ENCODE measurements at regions not wholly inside any gene's neighbourhood (a gene's known extent, or its start where the extent isn't known, plus 50 kb on each side); places are given as distances from the start of the nearest gene placed in this dataset.

DNA sequence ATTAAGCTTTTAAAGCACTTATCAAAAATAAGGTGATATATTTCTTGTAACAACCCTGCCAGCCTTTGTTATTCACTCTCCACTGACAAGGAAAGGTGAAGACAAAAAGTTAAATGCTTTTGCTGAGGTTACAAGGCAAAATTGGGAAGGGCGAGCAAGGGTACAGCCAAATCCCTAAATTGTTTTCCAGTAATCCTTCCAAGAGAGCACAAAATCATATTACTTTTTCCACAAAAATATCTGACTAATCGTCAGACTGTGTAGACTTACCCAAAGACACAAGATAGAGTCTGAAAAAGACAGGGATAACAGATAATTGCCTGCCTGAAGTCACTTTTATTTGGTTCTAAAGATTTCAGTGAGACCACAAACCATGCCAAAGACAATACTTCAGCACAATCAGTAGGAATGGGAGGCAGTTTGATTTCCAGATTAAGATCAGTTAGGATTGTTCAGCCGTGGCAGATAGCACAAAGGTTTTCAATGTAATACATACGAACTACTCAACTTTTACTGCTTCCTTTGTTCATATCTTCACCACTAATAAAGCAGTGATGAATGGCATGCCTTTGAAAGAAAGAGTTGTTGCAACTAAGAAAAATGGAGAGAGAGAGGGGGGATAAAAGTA, 383.8 kb upstream of the TUSC1 start:
- DNase-seq (ENCODE audit: low read depth) = no peak

DNA sequence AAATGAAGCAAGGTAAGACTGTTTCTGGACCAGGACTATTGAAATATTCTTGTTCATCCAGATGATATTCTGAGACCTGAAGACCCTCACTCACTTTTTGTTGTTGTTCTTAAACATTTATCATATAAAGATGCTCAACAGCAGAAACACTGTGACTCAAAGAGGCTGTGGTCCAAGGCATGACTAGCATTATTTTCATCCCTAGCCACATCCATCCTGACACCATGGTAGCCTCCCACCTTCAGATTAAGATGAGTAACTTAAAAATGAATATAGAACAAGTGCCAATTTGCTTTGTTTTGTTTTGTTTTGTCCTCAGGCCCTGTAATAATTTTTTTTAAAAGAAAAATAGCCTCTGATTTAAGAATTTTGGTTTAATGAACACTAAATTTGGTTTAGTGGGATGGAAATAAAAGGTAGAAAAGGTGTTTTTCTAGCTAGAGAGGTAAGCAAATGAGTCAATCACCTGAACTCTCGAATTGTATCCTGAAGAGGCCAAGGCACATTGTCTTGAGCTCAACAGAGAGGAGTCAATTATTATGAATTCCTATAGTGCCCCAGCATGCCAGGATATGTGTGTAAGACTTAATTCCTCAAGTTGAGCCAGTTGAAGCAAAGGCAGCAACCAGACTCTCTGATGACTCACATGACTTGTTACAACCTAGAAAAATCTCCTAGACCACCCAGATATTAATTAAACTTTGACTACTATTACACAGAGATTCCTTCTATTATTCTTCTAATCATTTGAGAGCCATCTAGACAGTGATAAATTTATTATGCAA, 380.1 kb upstream of the TUSC1 start:
- DNase-seq (ENCODE audit: low read depth) = no peak

- DNase-seq (ENCODE audit: low read depth) = peak; percentile 3
Measured at GRCh38 chr9:26057050-26057449, 378.8 kb upstream of the TUSC1 start.

- peak; percentile 2 for DNase-seq (ENCODE audit: low read depth)
Measured at GRCh38 chr9:26054600-26055520, 376.6 kb upstream of the TUSC1 start.

DNA sequence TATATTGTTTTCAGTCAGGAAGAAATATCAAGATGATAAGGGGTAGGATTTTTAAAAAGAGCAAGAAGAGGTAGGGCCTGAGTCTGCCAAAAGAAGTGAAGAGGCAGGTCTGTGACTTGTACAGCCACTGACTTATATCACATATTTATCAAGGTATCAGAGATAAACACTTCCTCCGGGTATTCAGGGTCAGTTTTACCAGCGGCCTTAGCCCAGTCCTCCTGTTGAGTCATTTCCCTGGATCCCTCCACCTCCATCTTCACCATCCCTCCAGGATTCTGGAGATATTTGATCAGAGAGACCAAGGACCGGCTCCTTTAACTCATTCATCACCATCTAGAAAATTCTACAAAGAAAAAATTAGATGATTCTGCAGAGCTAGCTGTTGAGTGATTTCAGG, 375.7 kb upstream of the TUSC1 start:
- no peak for DNase-seq (ENCODE audit: low read depth)

GRCh38 chr9:26043431-26043830, 365.2 kb upstream of the TUSC1 start:
- DNase-seq (ENCODE audit: low read depth) = peak; percentile 42

DNA sequence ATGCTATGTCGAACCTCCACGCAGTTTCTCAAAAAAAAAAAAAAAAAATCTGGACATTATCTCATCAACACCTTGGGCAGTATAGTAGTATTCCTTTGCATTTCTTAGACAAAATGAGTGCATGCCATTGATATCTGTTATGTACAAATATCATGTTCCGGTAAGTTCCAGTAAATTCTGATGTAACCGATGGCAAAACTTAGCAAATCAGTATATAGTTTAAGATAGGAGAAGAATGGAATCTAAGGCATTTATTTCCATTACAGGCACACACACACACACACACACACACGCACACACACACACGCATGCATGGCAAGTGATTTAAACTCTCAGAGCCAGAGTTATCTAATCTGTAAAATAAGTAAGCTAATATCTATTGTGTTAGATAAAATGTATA, 356.5 kb upstream of the TUSC1 start:
- no peak for DNase-seq (ENCODE audit: low read depth)

GRCh38 chr9:26033336-26033735, 355.1 kb upstream of the TUSC1 start:
- DNase-seq (ENCODE audit: low read depth) = no peak

DNA sequence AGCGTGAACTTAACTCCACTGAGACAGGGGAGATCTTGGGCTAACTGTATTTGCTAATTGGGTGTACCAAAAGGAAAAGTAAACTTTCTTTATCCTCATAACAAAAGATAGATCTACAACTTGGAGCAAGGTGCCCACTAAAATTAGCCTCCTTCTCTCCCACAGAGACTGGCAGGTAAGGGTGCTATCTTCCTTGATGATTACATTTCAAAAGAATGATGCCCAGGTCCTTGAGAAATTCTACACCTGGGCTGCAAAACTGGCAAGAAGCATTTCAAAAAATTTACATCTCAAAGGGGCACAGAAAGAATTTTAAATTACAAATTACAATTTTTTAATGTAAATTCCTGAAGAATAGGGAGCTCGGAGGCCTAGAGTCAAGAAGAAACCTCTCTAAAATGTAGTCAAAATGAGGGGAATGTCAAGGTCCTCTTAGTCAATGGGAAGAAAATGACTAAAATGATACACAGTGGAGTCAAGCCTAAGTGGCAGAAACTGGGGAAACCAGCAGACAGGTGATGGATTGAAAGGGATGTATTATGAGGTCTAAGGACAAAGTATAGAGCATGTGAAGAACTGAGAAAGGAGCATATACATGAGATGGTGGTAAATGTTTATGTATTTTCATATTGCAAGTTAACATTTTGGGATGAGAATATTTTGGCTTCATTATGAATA, 348.3 kb upstream of the TUSC1 start:
- DNase-seq (ENCODE audit: low read depth) = no peak

GRCh38 chr9:26013199-26013598, 335.0 kb upstream of the TUSC1 start:
- DNase-seq (ENCODE audit: low read depth) = no peak

GRCh38 chr9:26012797-26013196, 334.6 kb upstream of the TUSC1 start:
- no peak for DNase-seq (ENCODE audit: low read depth)

DNA sequence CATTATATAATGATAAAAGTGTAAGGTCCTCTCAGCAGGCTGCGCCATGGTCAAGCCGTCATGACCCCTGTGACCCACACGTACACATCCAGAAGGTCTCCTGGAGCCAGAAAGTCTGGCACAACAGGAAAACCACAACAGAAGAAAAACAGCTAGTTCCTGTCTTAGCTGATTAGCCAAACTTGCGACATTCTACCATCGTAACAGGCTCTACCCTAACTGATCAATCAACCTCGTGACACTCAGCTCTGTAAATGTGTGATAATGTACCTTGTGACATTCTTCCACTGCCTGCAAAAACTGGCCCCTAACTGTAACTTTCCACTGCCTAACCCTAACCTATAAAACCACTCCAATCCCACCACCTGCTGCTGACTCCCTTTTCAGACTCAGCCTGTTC, 316.4 kb upstream of the TUSC1 start:
- DNase-seq (ENCODE audit: low read depth) = no peak

DNA sequence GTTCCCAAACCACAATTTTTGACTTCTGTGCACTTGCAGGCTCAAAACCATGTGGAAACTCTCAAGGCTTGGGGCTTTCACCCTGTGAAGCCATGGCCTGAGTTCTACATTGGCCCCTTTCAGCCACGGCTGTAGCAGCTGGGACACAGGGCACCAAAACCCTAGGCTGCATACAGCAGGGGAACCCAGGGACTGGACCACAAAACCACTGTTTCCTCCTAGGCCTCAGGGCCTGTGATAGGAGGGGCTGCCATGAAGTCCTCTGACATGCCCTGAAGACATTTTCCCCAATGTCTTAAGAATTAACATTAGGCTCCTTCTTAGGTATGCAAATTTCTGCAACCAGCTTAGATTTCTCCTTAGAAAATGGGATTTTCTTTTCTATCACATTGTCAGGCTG, 312.1 kb upstream of the TUSC1 start:
- DNase-seq (ENCODE audit: low read depth) = no peak

- DNase-seq (ENCODE audit: low read depth) = no peak
Measured at GRCh38 chr9:25975667-25976066, 297.4 kb upstream of the TUSC1 start.

DNA sequence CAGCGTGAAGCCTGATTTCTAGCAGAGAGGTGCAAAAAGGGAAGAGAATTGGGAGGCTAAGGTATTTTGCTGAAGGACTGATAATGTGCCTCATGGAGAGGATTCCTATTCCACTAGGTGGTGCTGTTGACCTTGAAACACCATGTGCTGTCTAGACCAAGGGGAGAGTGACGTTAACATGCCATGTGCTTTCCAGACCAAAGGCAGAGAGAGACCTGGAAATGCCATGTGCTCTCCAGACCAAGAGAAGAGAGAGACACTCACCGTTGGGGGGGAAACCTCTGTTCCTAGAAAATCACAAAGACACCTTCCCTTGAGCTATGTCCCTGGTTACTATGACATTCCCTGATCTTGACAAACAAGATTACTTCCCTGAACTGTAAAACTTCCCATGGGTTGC, 286.0 kb upstream of the TUSC1 start:
- DNase-seq (ENCODE audit: low read depth) = peak; percentile 58

DNA sequence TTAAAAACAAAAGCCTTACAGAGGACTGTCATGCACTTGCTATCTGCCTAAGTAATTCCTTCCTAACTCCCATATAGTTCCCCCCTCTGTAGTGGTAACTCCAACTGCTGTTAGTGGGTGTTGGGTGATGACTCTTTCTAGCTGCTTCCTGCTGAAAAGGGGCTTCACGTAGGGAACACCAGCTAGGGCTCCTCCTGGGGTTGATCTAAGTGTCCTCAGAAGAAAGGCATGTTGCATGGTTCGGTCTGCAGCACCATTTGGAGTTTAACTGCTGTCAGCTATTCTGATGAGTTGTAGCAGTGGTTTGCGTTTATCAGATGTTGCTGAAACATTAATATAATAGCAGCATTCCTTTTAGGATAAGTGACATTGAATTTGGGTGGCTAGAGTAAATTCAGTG, 281.9 kb upstream of the TUSC1 start:
- DNase-seq (ENCODE audit: low read depth) = no peak

GRCh38 chr9:25954209-25954608, 276.0 kb upstream of the TUSC1 start:
- DNase-seq (ENCODE audit: low read depth) = no peak

GRCh38 chr9:25948182-25948581, 269.9 kb upstream of the TUSC1 start:
- no peak for DNase-seq (ENCODE audit: low read depth)

GRCh38 chr9:25939126-25939525, 260.9 kb upstream of the TUSC1 start:
- DNase-seq (ENCODE audit: low read depth) = no peak

DNA sequence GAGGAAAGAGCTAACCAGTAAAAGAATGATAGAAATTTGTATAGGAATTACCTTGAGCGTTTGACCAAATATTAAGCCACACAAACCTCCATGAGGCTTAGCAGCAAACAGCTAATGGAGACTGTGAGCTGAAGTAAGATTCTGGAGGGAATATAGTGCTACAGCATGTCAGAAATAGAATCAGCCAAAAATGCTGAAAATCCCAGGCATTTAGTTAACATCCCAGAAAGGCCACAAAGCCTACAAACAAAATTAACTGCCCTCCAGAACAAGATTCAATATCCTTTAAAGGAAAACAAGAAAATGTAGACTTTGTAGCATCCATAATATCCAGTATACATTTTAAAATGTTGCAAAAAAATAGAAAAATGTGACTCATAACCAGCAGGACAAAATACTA, 257.8 kb upstream of the TUSC1 start:
- DNase-seq (ENCODE audit: low read depth) = no peak

GRCh38 chr9:25935188-25935587, 256.9 kb upstream of the TUSC1 start:
- DNase-seq (ENCODE audit: low read depth) = no peak

GRCh38 chr9:25918761-25919160, 240.5 kb upstream of the TUSC1 start:
- DNase-seq (ENCODE audit: low read depth) = no peak
